ENCODE measurements at regions not wholly inside any gene's neighbourhood (a gene's known extent, or its start where the extent isn't known, plus 50 kb on each side); places are given as distances from the start of the nearest gene placed in this dataset.

GRCh38 chr9:80204054-80204453 lies 632.3 kb downstream of the TLE4 start:
- Histone ChIP-seq H3K27me3 (no peaks in the 10 kb centered on the region), H3K27ac (no peak overlapping the region), H3K4me3 (no peak overlapping the region), H3K4me1 (no peaks in the 10 kb centered on the region), H3K9me3 (no peaks in the 10 kb centered on the region), H3K36me3 (no peaks in the 10 kb centered on the region)
- ATAC-seq: no peak
- TF ChIP-seq POLR2AphosphoS5 (IDR thresholded peaks at IDR 0.05) (no peak), POLR2A (IDR thresholded peaks at IDR 0.05) (no peak), CTCF (IDR thresholded peaks at IDR 0.05) (no peak), EP300 (IDR thresholded peaks at IDR 0.05) (no peak)
- WGBS, 2 donors (ENCODE audit: low coverage in 1 of 2): 90 to 92% methylated on average over 2 of the region's 2 CpGs

GRCh38 chr9:80197661-80198060 lies 625.9 kb downstream of the TLE4 start:
- TF ChIP-seq POLR2AphosphoS5 (IDR thresholded peaks at IDR 0.05) (no peak), CTCF (IDR thresholded peaks at IDR 0.05) (no peak), EP300 (IDR thresholded peaks at IDR 0.05) (no peak), POLR2A (IDR thresholded peaks at IDR 0.05) (no peak)
- Histone ChIP-seq H3K27me3 (no peaks in the 10 kb centered on the region), H3K4me3 (no peak overlapping the region), H3K4me1 (no peaks in the 10 kb centered on the region), H3K9me3 (no peaks in the 10 kb centered on the region), H3K27ac (no peak overlapping the region), H3K36me3 (no peaks in the 10 kb centered on the region)
- no peak for ATAC-seq
- WGBS, 2 donors (ENCODE audit: low coverage in 1 of 2): 0 to 36% methylated on average over 1 of the region's 1 CpG

- no peak overlapping the region for H3K4me3 ChIP-seq
- no peaks in the 10 kb centered on the region for H3K27me3 ChIP-seq
- H3K9me3 ChIP-seq: no peaks in the 10 kb centered on the region
- ATAC-seq: no peak
- H3K27ac ChIP-seq: no peak overlapping the region
- no peaks in the 10 kb centered on the region for H3K4me1 ChIP-seq
- no peak for TF ChIP-seq POLR2AphosphoS5 (IDR thresholded peaks at IDR 0.05)
- no peak for TF ChIP-seq POLR2A (IDR thresholded peaks at IDR 0.05)
- TF ChIP-seq EP300 (IDR thresholded peaks at IDR 0.05): no peak
- no peak for TF ChIP-seq CTCF (IDR thresholded peaks at IDR 0.05)
- H3K36me3 ChIP-seq: no peaks in the 10 kb centered on the region
These were observed 619.3 kb downstream of the TLE4 start for GRCh38 chr9:80191108-80191507.

- no peak overlapping the region for H3K4me3 ChIP-seq
- TF ChIP-seq CTCF (IDR thresholded peaks at IDR 0.05) (no peak), POLR2AphosphoS5 (IDR thresholded peaks at IDR 0.05) (no peak), POLR2A (IDR thresholded peaks at IDR 0.05) (no peak), EP300 (IDR thresholded peaks at IDR 0.05) (no peak)
These were observed 616.8 kb downstream of the TLE4 start for GRCh38 chr9:80188579-80188978.

GRCh38 chr9:80185112-80185738 lies 613.5 kb downstream of the TLE4 start:
- no peak for ATAC-seq
- no CpG with 5 or more reads among the region's 27 CpGs for WGBS, 2 donors (ENCODE audit: low coverage in 1 of 2)
- H3K9me3 ChIP-seq: peaks cover 0 to 9% (median 0%) of the 10 kb centered on the region in 3 donors
- no peaks in the 10 kb centered on the region for H3K4me1 ChIP-seq
- no peak overlapping the region for H3K4me3 ChIP-seq
- H3K27ac ChIP-seq: no peak overlapping the region
- TF ChIP-seq CTCF (IDR thresholded peaks at IDR 0.05) (no peak), POLR2A (IDR thresholded peaks at IDR 0.05) (no peak), POLR2AphosphoS5 (IDR thresholded peaks at IDR 0.05) (no peak)
- H3K36me3 ChIP-seq: no peaks in the 10 kb centered on the region
- no peaks in the 10 kb centered on the region for H3K27me3 ChIP-seq

More at GRCh38 chr9:80188579-80188978, 616.8 kb downstream of the TLE4 start:
- Histone ChIP-seq H3K27me3 (no peaks in the 10 kb centered on the region), H3K9me3 (no peaks in the 10 kb centered on the region), H3K27ac (no peak overlapping the region), H3K36me3 (no peaks in the 10 kb centered on the region), H3K4me1 (no peaks in the 10 kb centered on the region)
- WGBS, 2 donors (ENCODE audit: low coverage in 1 of 2): 90 to 100% methylated on average over 3 of the region's 4 CpGs
- ATAC-seq: no peak
